NB4 (cell line): ENCODE measurements at regions not wholly inside any gene's neighbourhood (a gene's known extent, or its start where the extent isn't known, plus 50 kb on each side); places are given as distances from the start of the nearest gene placed in this dataset.

Source experiments
- DNase-seq: peaks from one replicate; pipeline ENCODE4 v3.0.0; 2010; ENCODE audit warnings: low read depth
- H3K4me3 ChIP-seq: one replicate; pipeline ENCODE4 v1.5.1; 2011; ENCODE audit warnings: mild to moderate bottlenecking, low read depth, low read length, moderate library complexity
- CTCF ChIP-seq: IDR thresholded peaks from one replicate; pipeline ENCODE4 v1.5.1; 2012; ENCODE audit warnings: low read depth, low read length
- MAX ChIP-seq: IDR thresholded peaks from 2 replicates; pipeline ENCODE4 v1.6.1; 2011; ENCODE audit warnings: low read depth, low read length
- MYC ChIP-seq: IDR thresholded peaks from 2 replicates; pipeline ENCODE4 v1.6.1; 2011; ENCODE audit warnings: low read depth, low read length
- POLR2A ChIP-seq: IDR thresholded peaks from 2 replicates; pipeline ENCODE4 v1.6.1; 2011; ENCODE audit warnings: mild to moderate bottlenecking; ENCODE audit not compliant: insufficient read length; ENCODE audit errors: extremely low read depth

- no peak overlapping the region for H3K4me3 ChIP-seq
- DNase-seq: no peak
- TF ChIP-seq CTCF (no peak), POLR2A (no peak), MAX (no peak), MYC (no peak)
Measured at GRCh38 chr15:62506217-62506805, 341.2 kb upstream of the C2CD4B start.

GRCh38 chr15:62509395-62509958 lies 344.4 kb upstream of the C2CD4B start:
- TF ChIP-seq CTCF: no peak
- H3K4me3 ChIP-seq: no peak overlapping the region
- DNase-seq: no peak

- no peak for DNase-seq
- no peak for TF ChIP-seq MAX
- TF ChIP-seq POLR2A: no peak
- TF ChIP-seq CTCF: no peak
- no peak for TF ChIP-seq MYC
- H3K4me3 ChIP-seq: no peak overlapping the region
Measured at GRCh38 chr15:62510791-62511190, 345.7 kb upstream of the C2CD4B start.

GRCh38 chr15:62512904-62513303 lies 347.8 kb upstream of the C2CD4B start:
- H3K4me3 ChIP-seq: no peak overlapping the region
- no peak for DNase-seq
- TF ChIP-seq POLR2A (no peak), MAX (no peak), MYC (no peak), CTCF (no peak)

GRCh38 chr15:62513893-62514292 lies 348.8 kb upstream of the C2CD4B start:
- DNase-seq: no peak
- TF ChIP-seq MAX: no peak
- no peak for TF ChIP-seq MYC
- TF ChIP-seq POLR2A: no peak
- no peak for TF ChIP-seq CTCF
- no peak overlapping the region for H3K4me3 ChIP-seq

GRCh38 chr15:62515696-62516395 lies 350.8 kb upstream of the C2CD4B start:
- no peak for TF ChIP-seq POLR2A
- TF ChIP-seq CTCF: no peak
- no peak for TF ChIP-seq MAX
- no peak for TF ChIP-seq MYC

More at GRCh38 chr15:62515696-62516395, 350.8 kb upstream of the C2CD4B start:
- DNase-seq: no peak
- H3K4me3 ChIP-seq: no peak overlapping the region
